Pancreas (tissue), 10 donors: ENCODE measurements at regions not wholly inside any gene's neighbourhood (a gene's known extent, or its start where the extent isn't known, plus 50 kb on each side); places are given as distances from the start of the nearest gene placed in this dataset.

Experiments
- ATAC-seq, 4 donors: fragments of 200-7000 bp; cut with Tn5 transposase; one replicate each; pipeline versions ENCODE4 v1.8.0 to v1.9.1; 2020; ENCODE audit warnings: mild to moderate bottlenecking in 4 of 4, moderate library complexity in 4 of 4
- DNase-seq, 6 donors: peaks; one replicate each; pipeline ENCODE4 v3.0.0-alpha.2; 2020
- FAIRE-seq: peaks from 2 replicates; lab custom pipeline; 2012; peaks lifted over from hg19 to GRCh38; lab: Jason Lieb, UNC
- H3K27ac ChIP-seq, 4 donors: fragments of 200-600 bp; sonication (generic); 1 replicate in 3 of 4; 2 replicates in 1 of 4; pipeline versions ENCODE4 v1.5.0 to v1.8.0; 2020
- H3K27me3 ChIP-seq, 4 donors: fragments of 200-600 bp; one replicate each; pipeline ENCODE4 v1.8.0; 2021
- H3K36me3 ChIP-seq, 3 donors: fragments of 200-600 bp; sonication (generic) in 1 of 3; one replicate each; pipeline versions ENCODE4 v1.5.0 to v1.8.0; 2020 to 2021
- H3K4me1 ChIP-seq, 3 donors: fragments of 200-600 bp; one replicate each; pipeline ENCODE4 v1.8.0; 2021
- H3K4me3 ChIP-seq, 4 donors: fragments of 200-600 bp; sonication (generic) in 2 of 4; one replicate each; pipeline versions ENCODE4 v1.5.0 to v1.8.0; 2020 to 2021
- H3K9me3 ChIP-seq, 4 donors: fragments of 200-600 bp; one replicate each; pipeline ENCODE4 v1.8.0; 2021
- WGBS, 2 donors: extraction: QIAGEN DNeasy Blood & Tissue Kit; methylation state at CpG; one replicate each; pipeline ENCODE4 v1.1.7; 2013; 5-methylcytosine and 5-hydroxymethylcytosine counted together
- intact Hi-C, 3 donors: fragments of 100-400 bp; cut with DNase I; formaldehyde crosslinking; loops; one replicate each; pipeline versions ENCODE4 v1.11.1 to v1.14.2; 2022
- TF ChIP-seq, protein P1 (sequence below), 4 donors: fragments of 200-600 bp; sonication (generic) in 3 of 4; IDR thresholded peaks; one replicate each; pipeline versions ENCODE4 v1.5.0 to v1.8.0; 2021; ENCODE audit warnings: antibody characterized with exemption in 4 of 4
- donor health status: healthy with polysubstance abuse.
- donor health status: DM: no; HTN: no; CAD: no; lungs with moderate emphysema.
- donor health status: DM: no; HTN: no; CAD: no.
- donor health status: control.
- donor health status: control.
- donor health status: Bipolar disorder and iron deficiency.
- donor health status: DM: yes; HTN: yes; CAD: no.
- donor health status: DM: no; HTN: no; CAD: no.
- donor health status: DM: no; HTN: no; CAD: no.
- donor health status: DM: yes; HTN: yes; CAD: no.

DNA sequence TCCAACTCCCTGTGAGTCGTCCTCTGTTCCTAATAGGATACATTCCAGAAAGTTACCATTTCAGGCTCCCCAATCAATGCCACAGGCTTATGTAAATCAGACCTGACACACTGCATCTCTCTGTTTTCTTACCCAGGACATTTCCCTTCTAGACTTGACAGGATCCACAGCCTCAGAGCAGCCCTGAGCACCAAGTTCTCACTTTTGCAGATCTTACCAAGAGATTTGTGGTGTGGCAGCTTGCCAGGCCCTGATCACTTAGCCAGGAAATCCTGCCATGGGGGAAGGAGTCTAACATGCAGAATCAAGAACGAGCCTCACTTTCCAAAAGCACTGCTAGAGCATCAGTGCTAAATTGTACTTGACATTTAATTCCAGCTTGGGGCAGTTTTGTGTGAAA lies 202.9 kb downstream of the TBX15 start:
- H3K27ac ChIP-seq, result no peak overlapping the region
- H3K9me3 ChIP-seq, result no peaks in the 10 kb centered on the region
- no peak overlapping the region for H3K4me3 ChIP-seq
- 42 to 44% methylated on average over 2 of the region's 2 CpGs for WGBS, 2 donors
- intact Hi-C loops, result no loop called here
- FAIRE-seq (no peak), DNase-seq (no peak), ATAC-seq (no peak)
- H3K4me1 ChIP-seq, result no peaks in the 10 kb centered on the region
- H3K36me3 ChIP-seq, result no peaks in the 10 kb centered on the region
- H3K27me3 ChIP-seq, result no peaks in the 10 kb centered on the region
- TF ChIP-seq, protein P1, sequence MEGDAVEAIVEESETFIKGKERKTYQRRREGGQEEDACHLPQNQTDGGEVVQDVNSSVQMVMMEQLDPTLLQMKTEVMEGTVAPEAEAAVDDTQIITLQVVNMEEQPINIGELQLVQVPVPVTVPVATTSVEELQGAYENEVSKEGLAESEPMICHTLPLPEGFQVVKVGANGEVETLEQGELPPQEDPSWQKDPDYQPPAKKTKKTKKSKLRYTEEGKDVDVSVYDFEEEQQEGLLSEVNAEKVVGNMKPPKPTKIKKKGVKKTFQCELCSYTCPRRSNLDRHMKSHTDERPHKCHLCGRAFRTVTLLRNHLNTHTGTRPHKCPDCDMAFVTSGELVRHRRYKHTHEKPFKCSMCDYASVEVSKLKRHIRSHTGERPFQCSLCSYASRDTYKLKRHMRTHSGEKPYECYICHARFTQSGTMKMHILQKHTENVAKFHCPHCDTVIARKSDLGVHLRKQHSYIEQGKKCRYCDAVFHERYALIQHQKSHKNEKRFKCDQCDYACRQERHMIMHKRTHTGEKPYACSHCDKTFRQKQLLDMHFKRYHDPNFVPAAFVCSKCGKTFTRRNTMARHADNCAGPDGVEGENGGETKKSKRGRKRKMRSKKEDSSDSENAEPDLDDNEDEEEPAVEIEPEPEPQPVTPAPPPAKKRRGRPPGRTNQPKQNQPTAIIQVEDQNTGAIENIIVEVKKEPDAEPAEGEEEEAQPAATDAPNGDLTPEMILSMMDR (IDR thresholded peaks at IDR 0.05), result no peak

DNA sequence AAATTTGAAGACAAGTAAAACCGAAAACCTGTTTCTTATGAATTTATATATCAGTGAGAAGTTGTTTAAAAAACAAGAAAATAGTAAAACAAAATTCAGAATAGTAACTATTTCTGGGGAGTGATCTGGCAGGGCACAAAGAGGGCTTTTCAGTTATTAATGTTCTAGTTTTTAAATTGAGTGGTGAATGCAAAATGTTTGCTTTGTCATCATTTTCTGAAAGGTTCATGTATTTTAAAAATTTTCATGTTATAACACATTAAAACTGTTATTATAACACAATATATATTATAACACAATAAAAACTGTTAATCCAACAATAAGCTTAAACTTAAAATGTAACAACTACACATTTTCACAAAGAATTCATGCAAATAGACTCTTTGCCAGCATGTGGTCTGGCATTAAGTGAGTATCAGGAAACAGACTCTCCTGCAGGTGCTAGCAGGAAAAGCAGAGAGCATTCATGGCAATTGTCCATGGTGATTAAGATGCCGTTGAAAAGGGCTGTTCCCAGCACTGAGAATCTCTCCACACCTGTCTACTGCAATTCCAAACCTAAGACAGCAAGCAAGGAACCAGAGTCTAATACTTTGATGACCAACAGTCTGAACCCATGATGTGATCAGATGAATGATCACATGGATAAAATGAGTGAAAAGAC lies 204.9 kb downstream of the TBX15 start:
- ATAC-seq (no peak), DNase-seq (no peak), FAIRE-seq (no peak)
- WGBS, 2 donors, result 49 to 56% methylated on average over 2 of the region's 2 CpGs
- no peaks in the 10 kb centered on the region for H3K4me1 ChIP-seq
- TF ChIP-seq, protein P1 (IDR thresholded peaks at IDR 0.05), result no peak
- no peak overlapping the region for H3K27ac ChIP-seq
- H3K27me3 ChIP-seq, result no peaks in the 10 kb centered on the region
- intact Hi-C loops, result no loop called here
- H3K9me3 ChIP-seq, result no peaks in the 10 kb centered on the region
- no peaks in the 10 kb centered on the region for H3K36me3 ChIP-seq
- no peak overlapping the region for H3K4me3 ChIP-seq

DNA sequence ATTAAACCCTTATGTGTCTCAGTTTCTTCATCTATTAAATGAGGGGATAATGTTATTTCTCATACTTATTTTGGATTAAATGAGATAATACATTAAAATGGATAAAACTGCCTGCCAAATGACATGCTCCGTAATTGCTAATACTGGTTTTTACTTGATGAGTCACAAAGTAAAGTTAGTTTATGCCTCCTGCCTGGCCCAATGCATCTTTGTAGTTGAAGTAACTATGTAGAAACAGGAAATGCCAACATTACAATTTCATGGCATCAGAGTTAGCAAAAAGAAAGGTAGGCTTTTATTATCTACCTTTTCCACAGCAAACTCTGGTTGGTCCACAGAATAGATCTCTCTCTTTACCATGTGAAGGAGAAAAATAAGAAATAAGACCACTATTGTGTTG lies 214.5 kb downstream of the TBX15 start:
- DNase-seq (no peak), ATAC-seq (no peak), FAIRE-seq (no peak)
- Histone ChIP-seq H3K9me3 (no peaks in the 10 kb centered on the region), H3K27me3 (no peaks in the 10 kb centered on the region), H3K27ac (no peak overlapping the region), H3K36me3 (no peaks in the 10 kb centered on the region), H3K4me3 (no peak overlapping the region), H3K4me1 (no peaks in the 10 kb centered on the region)
- WGBS, 2 donors, result 60 to 73% methylated on average over 1 of the region's 1 CpG
- TF ChIP-seq, protein P1 (IDR thresholded peaks at IDR 0.05), result no peak
- intact Hi-C loops, result no loop called here

DNA sequence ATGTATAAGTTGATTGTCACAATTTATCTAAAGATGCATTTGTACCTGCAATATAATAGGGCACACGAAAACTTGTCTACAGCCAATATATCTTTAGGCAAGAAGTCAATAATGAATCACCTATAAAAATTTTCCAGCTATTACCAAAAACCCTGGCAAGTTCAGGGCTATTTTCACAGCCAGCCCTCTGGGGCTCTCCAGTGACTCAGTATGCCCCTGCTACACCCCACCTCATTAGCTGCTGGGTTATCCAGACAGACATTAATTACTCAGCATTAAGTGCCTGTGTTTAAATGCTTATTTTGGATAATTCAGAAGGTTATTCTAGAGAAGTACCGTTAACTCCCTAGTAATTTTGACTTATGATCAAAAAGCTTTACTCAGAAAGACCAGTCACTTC lies 220.2 kb downstream of the TBX15 start:
- TF ChIP-seq, protein P1 (IDR thresholded peaks at IDR 0.05), result no peak
- Histone ChIP-seq H3K4me3 (no peak overlapping the region), H3K4me1 (no peaks in the 10 kb centered on the region), H3K27ac (no peak overlapping the region), H3K9me3 (peaks cover 0 to 4% (median 0%) of the 10 kb centered on the region in 4 donors), H3K36me3 (no peaks in the 10 kb centered on the region), H3K27me3 (no peaks in the 10 kb centered on the region)
- FAIRE-seq (no peak), DNase-seq (no peak), ATAC-seq (no peak)
- 46 to 49% methylated on average over 2 of the region's 2 CpGs for WGBS, 2 donors
- intact Hi-C loops, result no loop called here

DNA sequence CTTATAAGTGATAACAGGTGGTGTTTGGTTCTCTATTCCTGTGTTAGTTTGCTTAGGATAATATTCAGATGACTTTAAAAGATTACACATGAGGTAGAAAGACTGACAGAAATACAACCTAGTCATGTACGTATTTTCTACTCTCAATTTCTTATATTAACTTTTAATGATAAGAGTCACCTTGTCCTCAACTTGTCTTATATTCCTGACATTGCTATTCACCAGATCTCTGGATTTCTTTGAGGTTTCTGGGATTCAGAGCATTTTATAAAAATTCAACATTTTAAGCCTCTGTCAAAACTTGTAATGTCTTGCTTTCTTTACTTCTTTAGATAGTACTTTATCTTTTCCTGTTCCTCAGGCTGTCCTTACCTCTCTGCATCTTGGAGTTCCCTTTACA lies 234.2 kb downstream of the TBX15 start:
- H3K36me3 ChIP-seq, result no peaks in the 10 kb centered on the region
- no peaks in the 10 kb centered on the region for H3K4me1 ChIP-seq
- TF ChIP-seq, protein P1 (IDR thresholded peaks at IDR 0.05), result no peak
- H3K27me3 ChIP-seq, result no peaks in the 10 kb centered on the region
- 28 to 45% methylated on average over 1 of the region's 1 CpG for WGBS, 2 donors
- FAIRE-seq, result no peak
- no peak for ATAC-seq
- H3K4me3 ChIP-seq, result no peak overlapping the region
- no peaks in the 10 kb centered on the region for H3K9me3 ChIP-seq
- intact Hi-C loops, result no loop called here
- no peak for DNase-seq
- H3K27ac ChIP-seq, result no peak overlapping the region
